ENCODE measurements at regions not wholly inside any gene's neighbourhood (a gene's known extent, or its start where the extent isn't known, plus 50 kb on each side); places are given as distances from the start of the nearest gene placed in this dataset.

- peaks cover 10% of the 10 kb centered on the region for H3K4me1 ChIP-seq (ENCODE audit: insufficient read depth)
- Mint-ChIP-seq H3K27ac (no peak overlapping the region), H3K27me3 (ENCODE audit: insufficient read depth, low read depth, poor library complexity) (peaks cover 2% of the 10 kb centered on the region), H3K36me3 (ENCODE audit: low read depth) (no peaks in the 10 kb centered on the region), H3K4me1 (peaks cover 13% of the 10 kb centered on the region), H3K4me3 (no peak overlapping the region), H3K9me3 (no peaks in the 10 kb centered on the region; the same call in 2 of the 3 replicates)
- no peaks in the 10 kb centered on the region for H4K20me1 ChIP-seq (replicated peaks; ENCODE audit: insufficient read depth)
- H2AFZ ChIP-seq = peak overlapping the region; percentile 79; the same call in 1 of the 2 replicates
- no peak overlapping the region for H3K4me2 ChIP-seq
- H3K36me3 ChIP-seq (ENCODE audit: insufficient read depth) = no peaks in the 10 kb centered on the region
- H3K27ac ChIP-seq (ENCODE audit: low read depth) = no peak overlapping the region
- H3K27me3 ChIP-seq (ENCODE audit: insufficient read depth) = no peaks in the 10 kb centered on the region
- H3K9me2 ChIP-seq (ENCODE audit: insufficient read depth) = no peaks in the 10 kb centered on the region
- H3F3A ChIP-seq (replicated peaks; ENCODE audit: low read depth) = no peaks in the 10 kb centered on the region
- TF ChIP-seq EZH2phosphoT487 (IDR thresholded peaks at IDR 0.05; ENCODE audit: unreplicated experiment) (no peak), EZH2 (IDR thresholded peaks at IDR 0.05; ENCODE audit: low read depth, unreplicated experiment) (no peak), CREB1 (CRISPR knock-in tag; IDR thresholded peaks at IDR 0.05; ENCODE audit: low read depth) (no peak), NANOG (IDR thresholded peaks at IDR 0.05; ENCODE audit: borderline replicate concordance) (no peak), CTCF (conservative IDR thresholded peaks at IDR 0.05; ENCODE audit: low read depth in 2 of 2) (no peak), ETS1 (IDR thresholded peaks at IDR 0.05) (no peak), STAT1 (IDR thresholded peaks at IDR 0.05; ENCODE audit: unreplicated experiment) (no peak), ZNF462 (CRISPR knock-in tag; IDR thresholded peaks at IDR 0.05) (no peak), ZNF114 (CRISPR knock-in tag; IDR thresholded peaks at IDR 0.05) (no peak), POLR2AphosphoS5 (IDR thresholded peaks at IDR 0.05; ENCODE audit: low read depth) (no peak), JUNB (IDR thresholded peaks at IDR 0.05; ENCODE audit: unreplicated experiment) (no peak), ZNF331 (CRISPR knock-in tag; IDR thresholded peaks at IDR 0.05; ENCODE audit: low read depth) (no peak), REST (IDR thresholded peaks at IDR 0.05; ENCODE audit: unreplicated experiment) (no peak)
- no peak overlapping the region for H3K4me3 ChIP-seq
- H3K79me2 ChIP-seq (replicated peaks; ENCODE audit: insufficient read depth) = no peaks in the 10 kb centered on the region
- no peak for ATAC-seq
- no peak for DNase-seq (ENCODE audit: low spot score)
Measured at GRCh38 chr4:41399231-41399630, 138.7 kb upstream of the LIMCH1 start.
